ENCODE measurements at regions not wholly inside any gene's neighbourhood (a gene's known extent, or its start where the extent isn't known, plus 50 kb on each side); places are given as distances from the start of the nearest gene placed in this dataset.

DNA sequence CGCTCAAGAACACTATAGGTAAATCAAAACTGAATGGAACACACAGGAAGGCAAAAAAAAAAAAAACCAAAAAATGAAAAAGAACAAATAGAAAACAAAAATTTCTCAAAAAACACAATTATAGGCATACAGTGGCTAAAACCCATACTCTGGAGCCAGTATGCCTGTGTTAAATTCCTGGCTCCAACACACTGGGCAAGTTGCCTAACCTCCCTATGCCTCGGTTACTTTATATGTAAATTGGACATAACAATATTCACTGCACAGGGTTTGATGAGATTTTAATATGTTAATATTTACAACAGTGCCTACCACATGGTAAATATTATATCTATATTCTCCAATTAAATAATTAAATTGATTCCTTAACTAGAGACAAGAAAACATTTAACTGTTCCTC lies 217.1 kb downstream of the HTR7 start:
- DNase-seq: no peak

DNA sequence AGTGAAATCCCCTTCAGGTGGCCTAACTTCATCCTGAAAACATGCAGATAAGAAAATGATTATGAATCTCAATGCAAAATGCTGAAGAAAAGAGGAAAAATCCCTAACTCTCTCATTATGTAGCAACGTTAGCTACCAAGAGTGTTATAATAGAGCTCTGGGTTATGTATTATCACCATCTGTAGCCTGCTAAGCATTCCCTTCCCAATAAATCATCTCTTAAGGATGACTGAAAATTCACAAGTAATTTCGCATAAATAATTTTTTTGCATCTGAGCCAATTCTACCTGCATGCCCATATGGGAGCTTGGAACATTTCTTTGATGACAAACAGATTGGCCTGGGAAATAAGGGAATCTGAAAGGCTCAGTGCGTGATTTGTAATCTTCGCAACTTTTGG lies 216.1 kb downstream of the HTR7 start:
- no peak for DNase-seq

DNA sequence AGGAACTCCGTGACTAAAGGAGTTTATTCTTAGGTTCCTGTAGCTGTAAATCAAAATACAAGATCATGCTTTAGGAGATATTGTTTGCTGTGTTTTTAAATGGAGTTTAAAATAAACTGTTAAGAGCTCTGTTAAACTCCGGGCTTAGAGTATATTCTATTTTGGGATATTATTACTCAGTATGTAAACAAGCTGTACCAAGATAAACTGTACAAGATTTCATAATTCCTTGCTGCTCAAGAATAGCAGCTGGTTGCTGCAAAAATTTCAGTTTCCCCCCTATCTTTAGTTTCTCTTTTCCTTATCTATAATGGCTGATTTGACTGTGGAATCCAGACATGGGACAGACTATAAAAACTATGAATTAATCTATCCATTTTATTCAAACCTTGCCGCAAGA lies 215.7 kb downstream of the HTR7 start:
- no peak for DNase-seq

GRCh38 chr10:90642650-90643049 lies 215.2 kb downstream of the HTR7 start:
- no peak for DNase-seq

- DNase-seq: no peak
These were observed 213.7 kb downstream of the HTR7 start for GRCh38 chr10:90644165-90644564.

GRCh38 chr10:90650858-90651257 lies 207.0 kb downstream of the HTR7 start:
- no peak for DNase-seq

- DNase-seq: no peak
These were observed 205.3 kb downstream of the HTR7 start for GRCh38 chr10:90652519-90652918.

- no peak for DNase-seq
These were observed 199.0 kb downstream of the HTR7 start for GRCh38 chr10:90658791-90659190.

DNA sequence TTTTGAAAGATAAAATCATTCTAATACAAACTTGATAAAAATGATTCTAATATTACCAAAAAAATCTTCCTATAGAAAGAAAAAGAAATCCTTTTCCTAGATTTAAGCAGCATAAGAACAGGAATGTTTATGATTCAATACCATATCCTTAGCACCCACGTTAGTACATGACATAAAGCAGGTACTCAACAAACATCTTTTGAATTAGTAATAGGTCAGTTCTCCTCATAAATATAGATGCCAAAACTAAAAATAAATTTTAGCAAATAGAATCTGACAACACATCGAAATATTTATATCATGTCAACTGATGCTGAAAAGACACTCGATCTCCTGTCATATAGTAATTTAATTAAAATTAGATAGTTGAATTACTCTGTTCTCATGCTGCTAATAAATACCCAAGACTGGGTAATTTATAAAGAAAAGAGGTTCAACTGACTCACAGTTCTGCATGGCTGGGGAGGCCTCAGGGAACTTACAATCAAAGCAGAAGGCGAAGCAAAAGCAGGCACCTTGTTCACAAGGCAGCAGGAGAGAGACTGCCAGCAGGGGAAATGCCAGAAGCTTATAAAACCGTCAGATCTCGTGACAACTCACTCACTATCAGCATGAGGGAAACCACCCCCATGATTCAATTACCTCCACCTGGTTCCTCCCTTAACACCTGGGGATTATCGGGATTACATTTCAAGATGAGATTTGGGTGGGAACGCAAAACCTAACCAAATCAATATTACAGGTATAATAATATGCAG lies 191.8 kb downstream of the HTR7 start:
- DNase-seq: no peak

DNA sequence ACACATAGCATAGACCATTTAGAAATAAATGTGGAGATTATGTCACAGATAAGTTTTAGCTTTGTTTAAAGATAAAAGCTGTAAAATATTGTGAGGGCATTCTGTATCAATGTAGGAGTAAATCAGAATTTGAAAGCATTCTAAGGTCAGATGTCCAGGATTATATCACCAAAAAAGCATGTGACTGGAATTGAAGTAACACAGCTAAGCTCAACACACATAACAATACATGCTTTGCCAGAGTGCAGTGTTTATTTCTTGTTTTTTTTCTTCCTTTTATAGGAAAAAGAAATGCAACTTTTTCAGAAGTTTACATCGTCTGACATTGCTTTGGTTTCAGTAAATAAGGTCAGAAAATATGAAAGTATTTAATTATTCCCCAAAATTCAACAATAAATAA lies 183.4 kb downstream of the HTR7 start:
- DNase-seq: no peak

DNA sequence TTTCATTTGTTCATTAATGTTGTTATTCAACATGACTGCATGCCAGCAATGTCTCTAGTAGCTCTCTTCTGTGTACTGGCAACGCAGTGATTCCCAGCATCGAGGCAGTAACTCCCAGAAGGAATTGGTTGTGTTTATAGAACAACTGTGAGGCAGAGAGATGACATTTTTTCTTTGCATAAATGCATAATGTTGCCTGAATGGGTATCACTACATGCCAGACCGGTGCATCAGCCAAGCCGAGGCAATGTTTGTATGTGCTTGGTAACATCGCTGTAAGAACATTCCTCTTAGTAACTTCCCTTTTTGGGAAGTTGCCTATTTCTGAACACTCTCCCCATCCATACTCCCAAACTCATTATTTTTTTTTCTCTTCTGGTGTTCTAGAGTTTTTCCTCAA lies 182.9 kb downstream of the HTR7 start:
- DNase-seq: no peak

GRCh38 chr10:90675621-90676020 lies 182.2 kb downstream of the HTR7 start:
- DNase-seq: no peak
